ENCODE measurements at regions not wholly inside any gene's neighbourhood (a gene's known extent, or its start where the extent isn't known, plus 50 kb on each side); places are given as distances from the start of the nearest gene placed in this dataset.

DNA sequence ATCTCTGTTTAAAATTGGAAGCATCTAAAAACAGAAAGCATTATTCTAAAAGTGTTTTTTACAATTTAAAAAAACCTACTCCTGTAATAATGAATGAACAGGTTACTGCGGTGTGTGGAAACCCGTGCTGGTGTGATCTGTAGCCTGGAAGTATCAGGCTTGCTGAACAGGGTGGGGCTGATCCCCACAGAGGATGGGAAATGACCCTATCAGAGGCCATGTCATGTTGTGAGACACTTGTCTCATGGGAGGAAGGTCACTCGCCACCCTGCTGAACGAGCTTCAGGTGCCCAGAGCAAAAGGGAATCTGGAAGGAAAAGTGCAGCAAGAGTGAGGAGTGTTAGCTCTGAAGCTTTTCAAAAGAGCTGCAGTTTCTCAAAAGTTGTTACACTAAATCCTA lies 320.7 kb downstream of the RRAGC start:
- TF ChIP-seq POLR2AphosphoS5 (IDR thresholded peaks at IDR 0.05; ENCODE audit: low read depth, low read length), result no peak
- TF ChIP-seq, protein P1, sequence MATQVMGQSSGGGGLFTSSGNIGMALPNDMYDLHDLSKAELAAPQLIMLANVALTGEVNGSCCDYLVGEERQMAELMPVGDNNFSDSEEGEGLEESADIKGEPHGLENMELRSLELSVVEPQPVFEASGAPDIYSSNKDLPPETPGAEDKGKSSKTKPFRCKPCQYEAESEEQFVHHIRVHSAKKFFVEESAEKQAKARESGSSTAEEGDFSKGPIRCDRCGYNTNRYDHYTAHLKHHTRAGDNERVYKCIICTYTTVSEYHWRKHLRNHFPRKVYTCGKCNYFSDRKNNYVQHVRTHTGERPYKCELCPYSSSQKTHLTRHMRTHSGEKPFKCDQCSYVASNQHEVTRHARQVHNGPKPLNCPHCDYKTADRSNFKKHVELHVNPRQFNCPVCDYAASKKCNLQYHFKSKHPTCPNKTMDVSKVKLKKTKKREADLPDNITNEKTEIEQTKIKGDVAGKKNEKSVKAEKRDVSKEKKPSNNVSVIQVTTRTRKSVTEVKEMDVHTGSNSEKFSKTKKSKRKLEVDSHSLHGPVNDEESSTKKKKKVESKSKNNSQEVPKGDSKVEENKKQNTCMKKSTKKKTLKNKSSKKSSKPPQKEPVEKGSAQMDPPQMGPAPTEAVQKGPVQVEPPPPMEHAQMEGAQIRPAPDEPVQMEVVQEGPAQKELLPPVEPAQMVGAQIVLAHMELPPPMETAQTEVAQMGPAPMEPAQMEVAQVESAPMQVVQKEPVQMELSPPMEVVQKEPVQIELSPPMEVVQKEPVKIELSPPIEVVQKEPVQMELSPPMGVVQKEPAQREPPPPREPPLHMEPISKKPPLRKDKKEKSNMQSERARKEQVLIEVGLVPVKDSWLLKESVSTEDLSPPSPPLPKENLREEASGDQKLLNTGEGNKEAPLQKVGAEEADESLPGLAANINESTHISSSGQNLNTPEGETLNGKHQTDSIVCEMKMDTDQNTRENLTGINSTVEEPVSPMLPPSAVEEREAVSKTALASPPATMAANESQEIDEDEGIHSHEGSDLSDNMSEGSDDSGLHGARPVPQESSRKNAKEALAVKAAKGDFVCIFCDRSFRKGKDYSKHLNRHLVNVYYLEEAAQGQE (IDR thresholded peaks at IDR 0.05; ENCODE audit: insufficient read depth in 1 of 2, low read depth in 2 of 2, low read length in 2 of 2), result no peak
- no peak for TF ChIP-seq SIN3A (IDR thresholded peaks at IDR 0.05; ENCODE audit: borderline replicate concordance, insufficient read depth, low read length)
- TF ChIP-seq TAF1 (IDR thresholded peaks at IDR 0.05; ENCODE audit: borderline replicate concordance, insufficient read depth, low read length), result no peak
- TF ChIP-seq FOXP2 (optimal IDR thresholded peaks at IDR 0.05; ENCODE audit: borderline replicate concordance, extremely low read depth, extremely low read length, insufficient read depth), result no peak

All from PFSK-1 (cell line).